HS-27A (cell line): ENCODE measurements at regions not wholly inside any gene's neighbourhood (a gene's known extent, or its start where the extent isn't known, plus 50 kb on each side); places are given as distances from the start of the nearest gene placed in this dataset.

ENCODE experiments used
- DNase-seq: peaks from one replicate; pipeline ENCODE4 v3.0.0-alpha.2; 2012; ENCODE audit warnings: low read depth, missing footprints

GRCh38 chr14:51398898-51399297 is 158.9 kb downstream of the TMX1 start:
- peak; percentile 88 for DNase-seq

- DNase-seq = no peak
These were observed 160.1 kb downstream of the TMX1 start for GRCh38 chr14:51400139-51400538.

- no peak for DNase-seq
These were observed 161.2 kb downstream of the TMX1 start for GRCh38 chr14:51401272-51401671.

- no peak for DNase-seq
These were observed 161.7 kb downstream of the TMX1 start for GRCh38 chr14:51401756-51402155.

- no peak for DNase-seq
These were observed 170.8 kb downstream of the TMX1 start for GRCh38 chr14:51410897-51411296.

- no peak for DNase-seq
These were observed 179.6 kb downstream of the TMX1 start for GRCh38 chr14:51419685-51420084.

GRCh38 chr14:51422704-51423103 is 182.7 kb downstream of the TMX1 start:
- no peak for DNase-seq

GRCh38 chr14:51424041-51424440 is 184.0 kb downstream of the TMX1 start:
- no peak for DNase-seq

GRCh38 chr14:51424561-51425251 is 184.7 kb downstream of the TMX1 start:
- DNase-seq = no peak

- no peak for DNase-seq
These were observed 188.9 kb downstream of the TMX1 start for GRCh38 chr14:51428981-51429380.

- DNase-seq = no peak
These were observed 190.0 kb downstream of the TMX1 start for GRCh38 chr14:51430079-51430478.

GRCh38 chr14:51430633-51431032 is 190.6 kb downstream of the TMX1 start:
- no peak for DNase-seq

- DNase-seq = no peak
These were observed 191.1 kb downstream of the TMX1 start for GRCh38 chr14:51431033-51431709.

- DNase-seq = no peak
These were observed 191.7 kb downstream of the TMX1 start for GRCh38 chr14:51431741-51432140.

- DNase-seq = no peak
These were observed 192.4 kb downstream of the TMX1 start for GRCh38 chr14:51432302-51432948.

GRCh38 chr14:51436630-51437029 is 196.6 kb downstream of the TMX1 start:
- no peak for DNase-seq

GRCh38 chr14:51439896-51440295 is 199.8 kb downstream of the TMX1 start:
- DNase-seq = no peak

GRCh38 chr14:51441001-51441400 is 201.0 kb downstream of the TMX1 start:
- no peak for DNase-seq

GRCh38 chr14:51442513-51443175 is 202.6 kb downstream of the TMX1 start:
- peak; percentile 96 for DNase-seq

- DNase-seq = peak; percentile 59
These were observed 203.4 kb downstream of the TMX1 start for GRCh38 chr14:51443195-51444018.

- DNase-seq = no peak
These were observed 204.4 kb downstream of the TMX1 start for GRCh38 chr14:51444353-51445000.
